IPS-20b (cell line): ENCODE measurements at regions not wholly inside any gene's neighbourhood (a gene's known extent, or its start where the extent isn't known, plus 50 kb on each side); places are given as distances from the start of the nearest gene placed in this dataset.

ENCODE experiments used
- H3K27ac ChIP-seq: one replicate; pipeline ENCODE4 v1.5.1; 2013; ENCODE audit warnings: low read length
- H3K27me3 ChIP-seq: 2 replicates; pipeline ENCODE4 v1.6.1; 2013; ENCODE audit warnings: mild to moderate bottlenecking, low read length, inconsistent platforms; ENCODE audit not compliant: insufficient read depth
- H3K36me3 ChIP-seq: 2 replicates; pipeline ENCODE4 v1.6.1; 2013; ENCODE audit warnings: low read depth, mild to moderate bottlenecking, inconsistent platforms, low read length, moderate library complexity; ENCODE audit not compliant: insufficient read depth
- H3K4me1 ChIP-seq: 2 replicates; pipeline ENCODE4 v1.6.1; 2013; ENCODE audit warnings: mild to moderate bottlenecking, control low read depth, inconsistent platforms, low read length, moderate library complexity; ENCODE audit not compliant: insufficient read depth
- H3K4me3 ChIP-seq: 2 replicates; pipeline ENCODE4 v1.5.1; 2013; ENCODE audit warnings: mild to moderate bottlenecking, low read length, inconsistent platforms
- H3K9ac ChIP-seq: 2 replicates; pipeline ENCODE4 v1.6.1; 2013; ENCODE audit warnings: low read depth, mild to moderate bottlenecking, inconsistent platforms, low read length, moderate library complexity
- H3K9me3 ChIP-seq: 2 replicates; pipeline ENCODE4 v1.6.1; 2013; ENCODE audit warnings: mild to moderate bottlenecking, low read depth, low read length, inconsistent platforms; ENCODE audit not compliant: insufficient read depth

DNA sequence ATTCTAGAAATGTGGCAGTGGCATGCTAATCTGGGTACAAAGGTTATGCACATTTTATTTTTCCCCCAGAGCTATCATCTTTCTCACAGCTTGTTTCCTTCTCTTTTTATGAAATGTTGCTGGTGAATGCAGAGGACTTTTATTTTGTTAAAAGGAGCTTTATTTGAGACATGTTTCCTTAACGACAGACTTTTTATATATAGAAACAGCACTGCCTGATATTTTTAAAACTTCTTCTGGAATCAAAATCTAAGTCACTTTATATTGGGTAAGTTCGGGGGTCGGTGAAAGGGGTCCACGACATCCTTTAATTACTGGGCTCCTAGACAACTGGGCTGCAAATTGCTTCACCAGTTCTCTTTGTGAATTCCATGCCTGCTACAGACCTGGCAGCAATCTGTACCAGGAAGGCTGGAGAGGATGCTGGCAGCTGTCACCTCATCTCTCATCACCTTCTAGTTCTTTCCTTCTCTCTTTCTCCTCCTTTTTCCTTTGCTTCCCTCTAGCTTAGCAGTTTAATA lies 464.7 kb downstream of the PDCD6IP start:
- H3K36me3 ChIP-seq = no peaks in the 10 kb centered on the region
- no peaks in the 10 kb centered on the region for H3K27me3 ChIP-seq
- H3K27ac ChIP-seq = no peak overlapping the region
- no peak overlapping the region for H3K4me3 ChIP-seq
- no peaks in the 10 kb centered on the region for H3K9me3 ChIP-seq
- H3K4me1 ChIP-seq = peaks cover 10% of the 10 kb centered on the region; the same call in 1 of the 2 replicates
- no peak overlapping the region for H3K9ac ChIP-seq

DNA sequence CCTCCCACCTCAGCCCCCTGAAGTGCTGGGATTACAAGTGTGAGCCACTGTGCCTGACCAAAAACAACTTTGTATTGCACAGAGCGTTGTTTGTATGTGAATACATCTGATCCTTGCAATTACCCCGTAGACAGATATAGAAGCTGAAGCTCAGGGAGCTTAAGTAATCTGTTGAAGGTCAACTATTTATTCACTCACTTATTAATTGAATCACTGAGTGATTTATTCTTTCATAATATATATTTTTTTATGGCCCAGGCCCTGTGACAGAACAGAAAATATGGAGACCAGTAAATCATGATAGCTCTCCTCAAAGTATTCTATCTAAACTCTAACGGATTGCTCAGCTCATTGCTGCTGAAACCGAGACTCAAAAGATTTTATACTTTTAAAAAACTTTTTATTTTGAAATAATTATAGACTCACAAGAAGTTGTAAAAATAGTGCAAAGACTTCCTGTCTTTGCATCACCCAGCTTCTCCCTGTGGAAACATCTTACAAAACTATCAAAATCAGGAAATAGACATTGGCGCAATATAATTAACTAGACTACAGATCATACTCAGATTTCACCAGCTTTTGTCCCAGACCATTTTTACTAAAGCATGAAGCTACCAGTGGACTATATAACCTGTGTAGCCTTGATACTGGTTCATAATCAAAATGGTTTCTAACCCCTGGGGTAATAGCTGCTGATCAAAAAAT lies 466.1 kb downstream of the PDCD6IP start:
- Histone ChIP-seq H3K9ac (no peak overlapping the region), H3K27ac (no peak overlapping the region), H3K27me3 (no peaks in the 10 kb centered on the region), H3K9me3 (no peaks in the 10 kb centered on the region), H3K4me1 (peaks cover 7% of the 10 kb centered on the region; the same call in 1 of the 2 replicates), H3K4me3 (no peak overlapping the region), H3K36me3 (no peaks in the 10 kb centered on the region)

GRCh38 chr3:34267088-34267487 lies 468.7 kb downstream of the PDCD6IP start:
- no peaks in the 10 kb centered on the region for H3K27me3 ChIP-seq
- H3K4me1 ChIP-seq = peaks cover 5% of the 10 kb centered on the region; the same call in 1 of the 2 replicates
- no peaks in the 10 kb centered on the region for H3K9me3 ChIP-seq
- H3K27ac ChIP-seq = no peak overlapping the region
- H3K4me3 ChIP-seq = no peak overlapping the region
- H3K9ac ChIP-seq = no peak overlapping the region
- no peaks in the 10 kb centered on the region for H3K36me3 ChIP-seq

GRCh38 chr3:34268032-34268709 lies 469.7 kb downstream of the PDCD6IP start:
- no peaks in the 10 kb centered on the region for H3K36me3 ChIP-seq
- no peak overlapping the region for H3K9ac ChIP-seq
- peaks cover 5% of the 10 kb centered on the region; the same call in 1 of the 2 replicates for H3K4me1 ChIP-seq
- H3K9me3 ChIP-seq = no peaks in the 10 kb centered on the region
- no peaks in the 10 kb centered on the region for H3K27me3 ChIP-seq
- H3K4me3 ChIP-seq = no peak overlapping the region
- H3K27ac ChIP-seq = no peak overlapping the region

GRCh38 chr3:34275811-34276210 lies 477.4 kb downstream of the PDCD6IP start:
- Histone ChIP-seq H3K4me1 (no peaks in the 10 kb centered on the region), H3K4me3 (no peak overlapping the region), H3K9ac (no peak overlapping the region), H3K27ac (no peak overlapping the region), H3K9me3 (no peaks in the 10 kb centered on the region), H3K27me3 (no peaks in the 10 kb centered on the region), H3K36me3 (no peaks in the 10 kb centered on the region)

GRCh38 chr3:34276342-34276741 lies 477.9 kb downstream of the PDCD6IP start:
- H3K27ac ChIP-seq = no peak overlapping the region
- no peaks in the 10 kb centered on the region for H3K4me1 ChIP-seq
- H3K9ac ChIP-seq = no peak overlapping the region
- no peaks in the 10 kb centered on the region for H3K27me3 ChIP-seq
- no peaks in the 10 kb centered on the region for H3K36me3 ChIP-seq
- H3K9me3 ChIP-seq = no peaks in the 10 kb centered on the region
- no peak overlapping the region for H3K4me3 ChIP-seq

DNA sequence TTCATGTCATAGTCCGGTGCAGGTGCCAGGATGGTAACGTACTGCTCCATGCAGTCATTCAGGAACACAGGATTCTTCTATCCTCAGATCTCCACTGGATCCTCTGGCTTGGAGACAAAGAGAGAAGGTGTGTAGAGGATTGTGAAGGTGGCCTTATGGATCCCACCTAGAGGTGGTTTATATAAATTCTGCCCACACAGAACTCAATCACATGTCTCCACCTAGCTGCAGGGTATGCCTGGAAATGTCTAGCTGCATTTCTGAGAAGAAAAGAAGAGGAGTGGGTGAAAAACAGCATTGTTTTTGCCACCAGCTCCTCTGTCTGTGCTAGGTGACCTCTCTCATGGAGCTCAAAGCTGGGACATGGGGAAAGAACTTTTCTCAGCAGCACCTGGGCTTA lies 478.7 kb downstream of the PDCD6IP start:
- Histone ChIP-seq H3K4me3 (no peak overlapping the region), H3K27ac (no peak overlapping the region), H3K9ac (no peak overlapping the region), H3K27me3 (no peaks in the 10 kb centered on the region), H3K4me1 (no peaks in the 10 kb centered on the region), H3K36me3 (no peaks in the 10 kb centered on the region), H3K9me3 (no peaks in the 10 kb centered on the region)

GRCh38 chr3:34279901-34280300 lies 481.5 kb downstream of the PDCD6IP start:
- Histone ChIP-seq H3K4me1 (no peaks in the 10 kb centered on the region), H3K9ac (no peak overlapping the region), H3K9me3 (no peaks in the 10 kb centered on the region), H3K4me3 (no peak overlapping the region), H3K27ac (no peak overlapping the region), H3K36me3 (no peaks in the 10 kb centered on the region), H3K27me3 (no peaks in the 10 kb centered on the region)

DNA sequence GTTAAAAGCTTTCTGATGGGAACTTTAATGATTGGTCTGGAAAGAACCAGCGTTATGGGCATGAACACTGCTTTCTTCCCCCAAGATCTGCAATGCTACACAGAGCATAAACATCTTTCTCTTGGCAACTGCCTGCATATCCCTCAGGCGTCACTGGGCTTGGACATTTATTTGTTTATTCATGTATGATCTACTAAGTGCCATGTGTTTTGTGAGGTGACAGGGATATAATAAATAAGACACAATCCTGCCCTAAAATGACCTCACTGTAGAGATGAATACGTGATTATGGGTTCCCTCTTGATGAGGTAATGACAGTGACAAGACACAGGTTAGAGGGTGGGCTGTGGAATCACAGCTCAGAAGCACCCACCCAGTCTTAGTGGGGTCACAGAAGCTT lies 485.3 kb downstream of the PDCD6IP start:
- Histone ChIP-seq H3K4me1 (no peaks in the 10 kb centered on the region), H3K9ac (no peak overlapping the region), H3K36me3 (no peaks in the 10 kb centered on the region), H3K27me3 (no peaks in the 10 kb centered on the region), H3K27ac (no peak overlapping the region), H3K4me3 (no peak overlapping the region), H3K9me3 (no peaks in the 10 kb centered on the region; the same call in 1 of the 2 replicates)

GRCh38 chr3:34284959-34285826 lies 486.8 kb downstream of the PDCD6IP start:
- Histone ChIP-seq H3K4me3 (no peak overlapping the region), H3K9me3 (no peaks in the 10 kb centered on the region; the same call in 1 of the 2 replicates), H3K27ac (no peak overlapping the region), H3K36me3 (no peaks in the 10 kb centered on the region), H3K27me3 (no peaks in the 10 kb centered on the region), H3K4me1 (no peaks in the 10 kb centered on the region), H3K9ac (no peak overlapping the region)

GRCh38 chr3:34285827-34286188 lies 487.4 kb downstream of the PDCD6IP start:
- no peaks in the 10 kb centered on the region; the same call in 1 of the 2 replicates for H3K9me3 ChIP-seq
- H3K4me1 ChIP-seq = no peaks in the 10 kb centered on the region
- no peaks in the 10 kb centered on the region for H3K36me3 ChIP-seq
- H3K9ac ChIP-seq = no peak overlapping the region
- no peaks in the 10 kb centered on the region for H3K27me3 ChIP-seq
- H3K27ac ChIP-seq = no peak overlapping the region
- no peak overlapping the region for H3K4me3 ChIP-seq
